GM12891 (cell line): ENCODE measurements at regions not wholly inside any gene's neighbourhood (a gene's known extent, or its start where the extent isn't known, plus 50 kb on each side); places are given as distances from the start of the nearest gene placed in this dataset.

Experiments used
- POLR2A ChIP-seq: IDR thresholded peaks from 2 replicates; pipeline ENCODE4 v1.6.1; 2011; ENCODE audit warnings: low read depth, low read length, control low read depth
- POLR2AphosphoS5 ChIP-seq: IDR thresholded peaks from 2 replicates; pipeline ENCODE4 v1.6.1; 2011; ENCODE audit warnings: low read depth, low read length, control low read depth
- TAF1 ChIP-seq: IDR thresholded peaks from 2 replicates; pipeline ENCODE4 v1.6.1; 2011; ENCODE audit warnings: low read depth, low read length, control low read depth

- TF ChIP-seq POLR2A (no peak), POLR2AphosphoS5 (no peak), TAF1 (no peak)
Measured at GRCh38 chr2:136251885-136252585, 134.1 kb upstream of the CXCR4 start.
